GM12873 (cell line): ENCODE measurements at regions not wholly inside any gene's neighbourhood (a gene's known extent, or its start where the extent isn't known, plus 50 kb on each side); places are given as distances from the start of the nearest gene placed in this dataset.

Source experiments
- TF ChIP-seq, protein P1 (sequence below): IDR thresholded peaks from 2 replicates; pipeline ENCODE4 v1.5.1; 2012; ENCODE audit warnings: low read depth, mild to moderate bottlenecking, moderate library complexity, low read length, control low read depth; ENCODE audit not compliant: insufficient read depth; ENCODE audit errors: missing control alignments

DNA sequence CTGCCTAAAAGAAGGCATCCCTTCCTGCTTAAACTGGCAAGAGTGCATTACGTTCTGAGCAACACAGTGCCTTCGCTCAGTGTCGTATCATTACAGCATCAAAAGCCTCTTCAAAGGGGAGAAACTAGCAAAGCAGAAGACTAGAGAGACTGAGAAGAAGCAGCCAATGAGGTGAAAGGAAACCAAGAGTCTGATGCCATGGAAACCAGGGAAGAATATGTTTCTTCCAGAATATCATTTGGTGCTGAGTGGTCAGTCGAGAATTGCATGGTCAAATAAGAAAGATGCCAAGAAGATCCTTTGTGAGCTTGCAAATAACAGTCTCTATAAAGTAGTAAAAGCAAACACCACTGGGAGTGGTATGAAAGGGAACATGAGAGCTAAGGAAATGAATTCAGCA is 312.1 kb upstream of the CHST9 start:
- TF ChIP-seq, protein P1, sequence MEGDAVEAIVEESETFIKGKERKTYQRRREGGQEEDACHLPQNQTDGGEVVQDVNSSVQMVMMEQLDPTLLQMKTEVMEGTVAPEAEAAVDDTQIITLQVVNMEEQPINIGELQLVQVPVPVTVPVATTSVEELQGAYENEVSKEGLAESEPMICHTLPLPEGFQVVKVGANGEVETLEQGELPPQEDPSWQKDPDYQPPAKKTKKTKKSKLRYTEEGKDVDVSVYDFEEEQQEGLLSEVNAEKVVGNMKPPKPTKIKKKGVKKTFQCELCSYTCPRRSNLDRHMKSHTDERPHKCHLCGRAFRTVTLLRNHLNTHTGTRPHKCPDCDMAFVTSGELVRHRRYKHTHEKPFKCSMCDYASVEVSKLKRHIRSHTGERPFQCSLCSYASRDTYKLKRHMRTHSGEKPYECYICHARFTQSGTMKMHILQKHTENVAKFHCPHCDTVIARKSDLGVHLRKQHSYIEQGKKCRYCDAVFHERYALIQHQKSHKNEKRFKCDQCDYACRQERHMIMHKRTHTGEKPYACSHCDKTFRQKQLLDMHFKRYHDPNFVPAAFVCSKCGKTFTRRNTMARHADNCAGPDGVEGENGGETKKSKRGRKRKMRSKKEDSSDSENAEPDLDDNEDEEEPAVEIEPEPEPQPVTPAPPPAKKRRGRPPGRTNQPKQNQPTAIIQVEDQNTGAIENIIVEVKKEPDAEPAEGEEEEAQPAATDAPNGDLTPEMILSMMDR, result no peak

- TF ChIP-seq, protein P1, result no peak
Observed at GRCh38 chr18:27493182-27493581, 308.1 kb upstream of the CHST9 start.

DNA sequence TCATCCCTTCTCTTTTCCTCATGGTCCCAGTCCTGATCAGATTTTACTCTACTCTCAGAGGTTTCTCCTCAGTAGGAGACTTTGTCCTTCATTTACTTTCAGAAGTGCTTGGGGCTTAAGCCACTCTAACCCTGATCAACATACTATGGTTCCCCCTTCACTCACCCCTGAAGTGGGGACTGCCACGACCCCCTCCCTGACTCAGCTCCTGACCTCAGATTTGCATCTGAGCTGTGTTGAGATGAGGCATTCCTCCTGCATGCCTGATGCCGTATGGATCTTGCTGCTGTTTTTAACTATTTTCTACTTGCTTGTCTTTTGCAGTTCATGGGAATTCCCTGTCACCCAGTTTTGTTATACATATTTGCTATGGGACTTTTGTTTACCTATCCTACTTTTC is 306.7 kb upstream of the CHST9 start:
- TF ChIP-seq, protein P1, result no peak

DNA sequence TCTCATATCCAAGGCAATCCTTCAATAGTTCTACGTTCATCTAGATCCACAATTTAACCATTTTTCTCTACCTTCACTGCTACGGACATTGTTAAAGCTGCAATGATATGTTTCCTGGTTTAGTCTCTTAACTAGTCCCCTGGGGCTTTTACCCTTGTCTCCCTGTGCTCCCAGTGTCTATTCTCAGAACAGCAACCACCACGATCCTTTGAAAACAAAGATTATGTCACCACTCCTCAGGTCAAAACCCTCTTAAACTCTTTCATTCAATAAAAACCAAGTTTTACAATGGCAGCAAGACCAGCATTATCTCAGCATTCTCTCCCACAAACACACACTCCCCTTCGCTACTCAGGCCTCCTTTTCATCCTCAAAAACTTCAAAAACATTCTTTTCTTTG is 298.2 kb upstream of the CHST9 start:
- TF ChIP-seq, protein P1, result no peak

DNA sequence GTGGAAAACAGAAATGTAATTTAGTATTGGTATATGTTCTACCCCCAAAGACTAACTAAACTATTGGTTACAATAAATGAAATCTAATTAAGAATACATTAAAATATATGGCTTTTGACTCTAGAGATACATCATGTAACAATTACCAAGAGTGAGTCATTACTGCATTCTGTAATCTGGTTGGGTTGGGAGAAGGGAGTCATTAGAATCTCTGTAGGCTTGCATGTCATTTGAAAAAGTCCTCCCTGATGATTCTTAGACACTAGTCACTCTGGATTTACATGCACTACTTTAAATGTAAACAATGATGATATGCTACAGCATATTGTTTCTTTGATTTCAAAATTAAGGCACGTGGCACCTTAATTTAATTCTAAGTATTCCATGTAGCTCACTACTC is 293.4 kb upstream of the CHST9 start:
- TF ChIP-seq, protein P1, result no peak

DNA sequence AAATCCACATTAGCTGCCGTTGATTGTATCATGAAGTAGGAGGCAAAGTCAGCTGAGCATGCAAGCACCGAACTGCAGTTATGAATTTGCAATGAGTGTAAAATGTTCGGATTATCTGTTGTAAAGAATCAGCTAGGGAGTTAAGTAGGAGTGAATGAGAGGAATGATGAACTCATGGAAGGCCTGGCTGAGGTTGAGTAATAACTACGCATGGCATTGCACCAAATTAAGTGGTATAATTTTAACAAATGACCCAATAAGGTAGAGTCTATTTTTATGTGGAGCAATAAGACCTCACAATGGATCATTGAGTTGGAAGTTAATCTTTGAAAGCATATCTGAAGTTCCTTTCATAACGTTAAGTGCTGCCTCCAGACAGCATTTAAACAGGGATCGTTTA is 288.2 kb upstream of the CHST9 start:
- TF ChIP-seq, protein P1, result no peak

- TF ChIP-seq, protein P1, result no peak
Observed at GRCh38 chr18:27467073-27467472, 282.0 kb upstream of the CHST9 start.
